Thyroid gland (tissue), 4 donors: ENCODE measurements at regions not wholly inside any gene's neighbourhood (a gene's known extent, or its start where the extent isn't known, plus 50 kb on each side); places are given as distances from the start of the nearest gene placed in this dataset.

Experiments used
- CTCF ChIP-seq, 6 experiments: fragments of 200-600 bp in 3 of 6; fragments of 450-650 bp in 3 of 6; sonication (generic) in 3 of 6; IDR thresholded peaks; one replicate each; pipeline ENCODE4 v1.5.1; 2016 to 2019; ENCODE audit warnings: antibody characterized with exemption in 6 of 6, mild to moderate bottlenecking in 2 of 6, inconsistent platforms in 1 of 6, moderate library complexity in 1 of 6
- POLR2A ChIP-seq, 2 donors: fragments of 450-650 bp; IDR thresholded peaks; one replicate each; pipeline ENCODE4 v1.6.1; 2017; ENCODE audit warnings: antibody characterized with exemption in 2 of 2, mild to moderate bottlenecking in 2 of 2, moderate library complexity in 1 of 2

GRCh38 chr3:67946436-67946835, 292.0 kb upstream of the SUCLG2 start:
- no peak for TF ChIP-seq CTCF (IDR thresholded peaks at IDR 0.05)
- TF ChIP-seq POLR2A (IDR thresholded peaks at IDR 0.05) = no peak
